HepG2 (cell line): ENCODE measurements at regions not wholly inside any gene's neighbourhood (a gene's known extent, or its start where the extent isn't known, plus 50 kb on each side); places are given as distances from the start of the nearest gene placed in this dataset.

Experiments used
- ATAC-seq: fragments of 200-7000 bp; cut with Tn5 transposase; 3 replicates; pipeline ENCODE4 v1.9.1; 2020; ENCODE audit warnings: mild to moderate bottlenecking, moderate library complexity
- BruUV-seq: library from RNA; stranded (reverse); fragments of 400-500 nt; replicated peaks from 2 replicates; lab custom pipeline; 2021; lab: Mats Ljungman, UMichigan
- CTCF ChIA-PET: fragments of 300-600 bp; formaldehyde crosslinking; extraction: SDS; loops from one replicate; lab custom pipeline; 2021; ENCODE audit warnings: low total read pairs, inconsistent platforms, low intra/inter-chr PET ratio; lab: Yijun Ruan, JAX
- POLR2A ChIA-PET: fragments of 350-600 bp; sonication (Branson Sonifier 250); formaldehyde crosslinking; loops from one replicate; lab custom pipeline; 2020; ENCODE audit warnings: antibody characterized with exemption, inconsistent platforms; lab: Yijun Ruan, JAX
- DNase-seq: peaks from one replicate; pipeline ENCODE4 v3.0.0-alpha.2; 2015; ENCODE audit warnings: low spot score
- FAIRE-seq: peaks from 3 replicates; lab custom pipeline; 2011; peaks lifted over from hg19 to GRCh38; lab: Jason Lieb, UNC
- H2AFZ ChIP-seq: one replicate; pipeline ENCODE4 v1.6.1; 2011; ENCODE audit warnings: low read length, inconsistent platforms
- H3K27ac ChIP-seq: fragments of 300-600 bp; 3 replicates; pipeline ENCODE4 v1.8.0; 2011; ENCODE audit warnings: mixed run types, mild to moderate bottlenecking, mixed read lengths, low read length, inconsistent platforms; ENCODE audit not compliant: insufficient read depth; ENCODE audit errors: extremely low read length
- H3K27me3 ChIP-seq, 2 experiments: fragments of 200-600 bp in 1 of 2; 2 replicates in 1 of 2; 3 replicates in 1 of 2; pipeline versions ENCODE4 v1.6.0 to v1.8.0; 2011; ENCODE audit warnings: low read length in 2 of 2, mild to moderate bottlenecking in 2 of 2, moderate library complexity in 2 of 2, inconsistent platforms in 1 of 2; ENCODE audit not compliant: insufficient read depth in 2 of 2, control insufficient read depth in 1 of 2
- H3K36me3 ChIP-seq, 2 experiments: fragments of 200-600 bp in 1 of 2; replicated peaks in 1 of 2; 2 replicates in 1 of 2; 3 replicates in 1 of 2; pipeline versions ENCODE4 v1.5.1 to v1.8.0; 2011; ENCODE audit warnings: low read length in 2 of 2, inconsistent platforms in 1 of 2; ENCODE audit not compliant: insufficient read depth in 2 of 2, control insufficient read depth in 1 of 2
- H3K4me1 ChIP-seq: 2 replicates; pipeline ENCODE4 v1.5.1; 2012; ENCODE audit warnings: low read length, inconsistent platforms; ENCODE audit not compliant: insufficient read depth
- H3K4me2 ChIP-seq: 2 replicates; pipeline ENCODE4 v1.6.0; 2011; ENCODE audit warnings: low read depth, low read length, inconsistent platforms
- H3K4me3 ChIP-seq, 3 experiments: fragments of 200-600 bp in 1 of 3; sonication (generic), shearing (Covaris generic) in 1 of 3; replicated peaks in 1 of 3; 2 replicates each; pipeline ENCODE4 v1.5.1; 2011 to 2016; ENCODE audit warnings: low read length in 3 of 3, inconsistent platforms in 2 of 3, low read depth in 2 of 3, mild to moderate bottlenecking in 2 of 3, control low read depth in 1 of 3, mixed read lengths in 1 of 3; ENCODE audit not compliant: insufficient read depth in 1 of 3
- H3K79me2 ChIP-seq: one replicate; pipeline ENCODE4 v1.6.1; 2011; ENCODE audit warnings: low read length, inconsistent platforms; ENCODE audit not compliant: insufficient read depth
- H3K9ac ChIP-seq: 2 replicates; pipeline ENCODE4 v1.6.0; 2011; ENCODE audit warnings: mild to moderate bottlenecking, low read depth, low read length, inconsistent platforms; ENCODE audit not compliant: insufficient read depth
- H3K9me3 ChIP-seq: 2 replicates; pipeline ENCODE4 v1.5.1; 2012; ENCODE audit warnings: mild to moderate bottlenecking, low read length
- H4K20me1 ChIP-seq: 2 replicates; pipeline ENCODE4 v1.6.0; 2011; ENCODE audit warnings: inconsistent platforms, mild to moderate bottlenecking, low read length, moderate library complexity; ENCODE audit not compliant: insufficient read depth
- ARID2 ChIP-seq: sonication (generic); formaldehyde crosslinking; IDR thresholded peaks from 2 replicates; pipeline ENCODE4 v1.8.1; 2022; ENCODE audit warnings: mild to moderate bottlenecking, missing genetic modification reagents, borderline replicate concordance
- EEA1 ChIP-seq: sonication (generic); formaldehyde crosslinking; IDR thresholded peaks from 2 replicates; pipeline ENCODE4 v1.5.1; 2020; ENCODE audit warnings: mild to moderate bottlenecking, missing genetic modification reagents, borderline replicate concordance
- KAT7 ChIP-seq: IDR thresholded peaks from 2 replicates; pipeline ENCODE4 v1.6.1; 2018; ENCODE audit warnings: borderline replicate concordance, missing compliant biosample characterization
- MAFF ChIP-seq: IDR thresholded peaks from 2 replicates; pipeline ENCODE4 v1.6.1; 2011; ENCODE audit warnings: low read depth, low read length, improper control_type of control experiment
- MZF1 ChIP-seq: sonication (generic); formaldehyde crosslinking; IDR thresholded peaks from 2 replicates; pipeline ENCODE4 v1.8.1; 2023; ENCODE audit warnings: mild to moderate bottlenecking, missing genetic modification reagents, borderline replicate concordance
- NR3C1 ChIP-seq: sonication (generic); formaldehyde crosslinking; IDR thresholded peaks from 2 replicates; pipeline ENCODE4 v1.4.0; 2020; ENCODE audit warnings: missing genetic modification reagents
- PHB2 ChIP-seq: fragments of 450-650 bp; IDR thresholded peaks from 2 replicates; pipeline ENCODE4 v1.6.1; 2018; ENCODE audit not compliant: partially characterized antibody
- RFX5 ChIP-seq: IDR thresholded peaks from 2 replicates; pipeline ENCODE4 v1.6.1; 2011; ENCODE audit warnings: low read depth, low read length, improper control_type of control experiment
- SNAI1 ChIP-seq: sonication (generic); formaldehyde crosslinking; IDR thresholded peaks from 2 replicates; pipeline ENCODE4 v1.5.0; 2020; ENCODE audit warnings: mild to moderate bottlenecking, missing genetic modification reagents, borderline replicate concordance
- ZNF10 ChIP-seq: sonication (generic); formaldehyde crosslinking; IDR thresholded peaks from 2 replicates; pipeline ENCODE4 v1.4.0; 2020; ENCODE audit warnings: mild to moderate bottlenecking, low read depth, missing genetic modification reagents, borderline replicate concordance
- ZNF432 ChIP-seq: sonication (generic); formaldehyde crosslinking; IDR thresholded peaks from 2 replicates; pipeline ENCODE4 v1.5.0; 2020; ENCODE audit warnings: missing genetic modification reagents, mild to moderate bottlenecking, borderline replicate concordance
- ZSCAN12 ChIP-seq: sonication (generic); formaldehyde crosslinking; IDR thresholded peaks from 2 replicates; pipeline ENCODE4 v1.9.0; 2021; ENCODE audit warnings: mild to moderate bottlenecking, missing genetic modification reagents
- WGBS: methylation state at CpG from one replicate; pipeline ENCODE4 v1.1.6; 2017; ENCODE audit warnings: low lambda C conversion rate; 5-methylcytosine and 5-hydroxymethylcytosine counted together
- in situ Hi-C: cut with HindIII; loops from 2 replicates; pipeline ENCODE4 v1.10.0; 2017; ENCODE audit warnings: low pct_unique_long_range_greater_than_20kb; ENCODE audit not compliant: extremely low pct_ligation_motif_present
- intact Hi-C: fragments of 100-400 bp; cut with micrococcal nuclease; formaldehyde crosslinking; loops from one replicate; pipeline ENCODE4 v1.10.0; 2022; ENCODE audit not compliant: unreplicated experiment
- TF ChIP-seq, protein P1 (sequence below): sonication (generic); formaldehyde crosslinking; IDR thresholded peaks from 2 replicates; pipeline ENCODE4 v1.4.0; 2020; ENCODE audit warnings: missing genetic modification reagents, borderline replicate concordance
- TF ChIP-seq, protein P2 (sequence below): sonication (generic); formaldehyde crosslinking; IDR thresholded peaks from 2 replicates; pipeline ENCODE4 v1.8.0; 2022; ENCODE audit warnings: mild to moderate bottlenecking, missing genetic modification reagents, moderate library complexity
- TF ChIP-seq, protein P3 (sequence below): sonication (generic); formaldehyde crosslinking; IDR thresholded peaks from 2 replicates; pipeline ENCODE4 v1.4.0; 2020; ENCODE audit warnings: missing genetic modification reagents

DNA sequence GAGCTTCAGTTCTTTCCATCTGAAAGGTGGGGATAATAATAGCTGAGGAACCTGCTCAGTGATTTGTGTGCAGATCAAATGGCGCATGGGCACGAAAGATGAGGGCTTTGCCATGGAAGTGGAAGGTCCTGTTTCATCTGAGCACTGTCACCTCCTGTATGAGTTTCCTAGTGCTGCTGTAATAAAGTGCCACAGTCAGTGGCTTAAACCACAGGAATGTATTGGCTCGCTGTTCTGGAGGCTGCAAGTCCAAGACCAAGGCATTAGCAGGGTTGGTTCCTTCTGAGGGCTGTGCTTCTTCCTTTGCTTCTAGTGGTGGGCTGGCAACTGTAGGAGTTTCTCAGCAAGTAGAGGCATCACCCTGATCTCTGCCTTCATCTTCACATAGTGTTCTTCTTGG lies 51.1 kb upstream of the RBM15 start:
- BruUV-seq = no TSS peak
- Histone ChIP-seq H3K9ac (no peak overlapping the region), H2AFZ (no peak overlapping the region), H4K20me1 (no peaks in the 10 kb centered on the region), H3K4me1 (peaks cover 7% of the 10 kb centered on the region; the same call in 1 of the 2 replicates), H3K27me3 (peaks cover 0 to 9% of the 10 kb centered on the region in 2 experiments; a peak in 2 of 5 replicates), H3K79me2 (no peaks in the 10 kb centered on the region)
- POLR2A ChIA-PET = no interaction called here
- FAIRE-seq (no peak), DNase-seq (no peak)
- in situ Hi-C loops = no loop called here
- WGBS = 44% methylated on average over 3 of the region's 3 CpGs
- TF ChIP-seq SNAI1 (CRISPR knock-in tag) (no peak), KAT7 (CRISPR knock-in tag) (no peak), ZNF432 (CRISPR knock-in tag) (no peak), MAFF (no peak), MZF1 (CRISPR knock-in tag) (no peak), EEA1 (CRISPR knock-in tag) (no peak), ZNF10 (CRISPR knock-in tag) (no peak), RFX5 (no peak), ZSCAN12 (CRISPR knock-in tag) (no peak), ARID2 (CRISPR knock-in tag) (no peak), PHB2 (no peak), NR3C1 (no peak)
- TF ChIP-seq, protein P1, sequence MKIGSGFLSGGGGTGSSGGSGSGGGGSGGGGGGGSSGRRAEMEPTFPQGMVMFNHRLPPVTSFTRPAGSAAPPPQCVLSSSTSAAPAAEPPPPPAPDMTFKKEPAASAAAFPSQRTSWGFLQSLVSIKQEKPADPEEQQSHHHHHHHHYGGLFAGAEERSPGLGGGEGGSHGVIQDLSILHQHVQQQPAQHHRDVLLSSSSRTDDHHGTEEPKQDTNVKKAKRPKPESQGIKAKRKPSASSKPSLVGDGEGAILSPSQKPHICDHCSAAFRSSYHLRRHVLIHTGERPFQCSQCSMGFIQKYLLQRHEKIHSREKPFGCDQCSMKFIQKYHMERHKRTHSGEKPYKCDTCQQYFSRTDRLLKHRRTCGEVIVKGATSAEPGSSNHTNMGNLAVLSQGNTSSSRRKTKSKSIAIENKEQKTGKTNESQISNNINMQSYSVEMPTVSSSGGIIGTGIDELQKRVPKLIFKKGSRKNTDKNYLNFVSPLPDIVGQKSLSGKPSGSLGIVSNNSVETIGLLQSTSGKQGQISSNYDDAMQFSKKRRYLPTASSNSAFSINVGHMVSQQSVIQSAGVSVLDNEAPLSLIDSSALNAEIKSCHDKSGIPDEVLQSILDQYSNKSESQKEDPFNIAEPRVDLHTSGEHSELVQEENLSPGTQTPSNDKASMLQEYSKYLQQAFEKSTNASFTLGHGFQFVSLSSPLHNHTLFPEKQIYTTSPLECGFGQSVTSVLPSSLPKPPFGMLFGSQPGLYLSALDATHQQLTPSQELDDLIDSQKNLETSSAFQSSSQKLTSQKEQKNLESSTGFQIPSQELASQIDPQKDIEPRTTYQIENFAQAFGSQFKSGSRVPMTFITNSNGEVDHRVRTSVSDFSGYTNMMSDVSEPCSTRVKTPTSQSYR (CRISPR knock-in tag) = no peak
- TF ChIP-seq, protein P2, sequence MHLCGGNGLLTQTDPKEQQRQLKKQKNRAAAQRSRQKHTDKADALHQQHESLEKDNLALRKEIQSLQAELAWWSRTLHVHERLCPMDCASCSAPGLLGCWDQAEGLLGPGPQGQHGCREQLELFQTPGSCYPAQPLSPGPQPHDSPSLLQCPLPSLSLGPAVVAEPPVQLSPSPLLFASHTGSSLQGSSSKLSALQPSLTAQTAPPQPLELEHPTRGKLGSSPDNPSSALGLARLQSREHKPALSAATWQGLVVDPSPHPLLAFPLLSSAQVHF (CRISPR knock-in tag) = no peak
- TF ChIP-seq, protein P3, sequence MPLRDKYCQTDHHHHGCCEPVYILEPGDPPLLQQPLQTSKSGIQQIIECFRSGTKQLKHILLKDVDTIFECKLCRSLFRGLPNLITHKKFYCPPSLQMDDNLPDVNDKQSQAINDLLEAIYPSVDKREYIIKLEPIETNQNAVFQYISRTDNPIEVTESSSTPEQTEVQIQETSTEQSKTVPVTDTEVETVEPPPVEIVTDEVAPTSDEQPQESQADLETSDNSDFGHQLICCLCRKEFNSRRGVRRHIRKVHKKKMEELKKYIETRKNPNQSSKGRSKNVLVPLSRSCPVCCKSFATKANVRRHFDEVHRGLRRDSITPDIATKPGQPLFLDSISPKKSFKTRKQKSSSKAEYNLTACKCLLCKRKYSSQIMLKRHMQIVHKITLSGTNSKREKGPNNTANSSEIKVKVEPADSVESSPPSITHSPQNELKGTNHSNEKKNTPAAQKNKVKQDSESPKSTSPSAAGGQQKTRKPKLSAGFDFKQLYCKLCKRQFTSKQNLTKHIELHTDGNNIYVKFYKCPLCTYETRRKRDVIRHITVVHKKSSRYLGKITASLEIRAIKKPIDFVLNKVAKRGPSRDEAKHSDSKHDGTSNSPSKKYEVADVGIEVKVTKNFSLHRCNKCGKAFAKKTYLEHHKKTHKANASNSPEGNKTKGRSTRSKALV (CRISPR knock-in tag) = no peak
- TF ChIP-seq, all 625 proteins: peak for 0
- Histone ChIP-seq H3K36me3 (no peaks in the 10 kb centered on the region), H3K4me2 (no peak overlapping the region), H3K9me3 (no peaks in the 10 kb centered on the region), H3K4me3 (no peak overlapping the region), H3K27ac (no peak overlapping the region)
- intact Hi-C loops = no loop called here
- CTCF ChIA-PET = no interaction called here
- ATAC-seq = no peak
